DND-41 (cell line): ENCODE measurements at regions not wholly inside any gene's neighbourhood (a gene's known extent, or its start where the extent isn't known, plus 50 kb on each side); places are given as distances from the start of the nearest gene placed in this dataset.
"Not testable (repeated sequence)": the region's sequence is repeated elsewhere in the genome, so short reads cannot be mapped to it uniquely, and the experiment has no call there.

Source experiments
- ATAC-seq: fragments of 200-7000 bp; cut with Tn5 transposase; 3 replicates; pipeline ENCODE4 v1.9.1; 2021; ENCODE audit warnings: low read depth; ENCODE audit not compliant: insufficient read depth
- DNase-seq: peaks from one replicate; pipeline ENCODE4 v3.0.0-alpha.2; 2020
- H2AFZ ChIP-seq: 2 replicates; pipeline ENCODE4 v1.6.0; 2012; ENCODE audit warnings: low read depth, low read length
- H3K27ac ChIP-seq: 2 replicates; pipeline ENCODE4 v1.5.1; 2012; ENCODE audit warnings: low read length, inconsistent platforms
- H3K27me3 ChIP-seq: fragments of 200-600 bp; sonication (generic); 2 replicates; pipeline ENCODE4 v1.6.0; 2012; ENCODE audit warnings: low read length, mild to moderate bottlenecking, inconsistent platforms; ENCODE audit not compliant: insufficient read depth, poor library complexity
- H3K36me3 ChIP-seq: 2 replicates; pipeline ENCODE4 v1.5.1; 2012; ENCODE audit warnings: low read length, inconsistent platforms; ENCODE audit not compliant: insufficient read depth
- H3K4me1 ChIP-seq: 2 replicates; pipeline ENCODE4 v1.5.1; 2012; ENCODE audit warnings: mild to moderate bottlenecking, low read length; ENCODE audit not compliant: insufficient read depth
- H3K4me2 ChIP-seq: 2 replicates; pipeline ENCODE4 v1.6.0; 2012; ENCODE audit warnings: mild to moderate bottlenecking, moderate library complexity, low read length, inconsistent platforms; ENCODE audit not compliant: insufficient read depth
- H3K4me3 ChIP-seq, 2 experiments: fragments of 200-600 bp in 1 of 2; shearing (Covaris generic) in 1 of 2; 2 replicates each; pipeline ENCODE4 v1.5.1; 2012 to 2016; ENCODE audit warnings: inconsistent platforms in 2 of 2, low read length in 2 of 2, mild to moderate bottlenecking in 2 of 2, low read depth in 1 of 2, moderate library complexity in 1 of 2
- H3K79me2 ChIP-seq: 2 replicates; pipeline ENCODE4 v1.6.0; 2012; ENCODE audit warnings: low read length, inconsistent platforms; ENCODE audit not compliant: insufficient read depth
- H3K9ac ChIP-seq: 2 replicates; pipeline ENCODE4 v1.6.0; 2012; ENCODE audit warnings: low read depth, mild to moderate bottlenecking, inconsistent platforms, low read length, moderate library complexity
- H3K9me3 ChIP-seq: 2 replicates; pipeline ENCODE4 v1.5.1; 2012; ENCODE audit warnings: low read length, moderate library complexity, mild to moderate bottlenecking, inconsistent platforms; ENCODE audit not compliant: insufficient read depth, severe bottlenecking
- H4K20me1 ChIP-seq: 2 replicates; pipeline ENCODE4 v1.6.0; 2012; ENCODE audit warnings: low read length; ENCODE audit not compliant: insufficient read depth
- EZH2 ChIP-seq: IDR thresholded peaks from 3 replicates; pipeline ENCODE4 v1.6.1; 2012; ENCODE audit warnings: borderline replicate concordance, low read depth, mild to moderate bottlenecking, moderate library complexity, low read length, inconsistent platforms; ENCODE audit not compliant: severe bottlenecking
- TF ChIP-seq, protein P1 (sequence below): IDR thresholded peaks from 2 replicates; pipeline ENCODE4 v1.5.1; 2012; ENCODE audit warnings: borderline replicate concordance, low read length, moderate library complexity, mild to moderate bottlenecking; ENCODE audit not compliant: poor library complexity, severe bottlenecking; ENCODE audit errors: extremely low read depth

DNA sequence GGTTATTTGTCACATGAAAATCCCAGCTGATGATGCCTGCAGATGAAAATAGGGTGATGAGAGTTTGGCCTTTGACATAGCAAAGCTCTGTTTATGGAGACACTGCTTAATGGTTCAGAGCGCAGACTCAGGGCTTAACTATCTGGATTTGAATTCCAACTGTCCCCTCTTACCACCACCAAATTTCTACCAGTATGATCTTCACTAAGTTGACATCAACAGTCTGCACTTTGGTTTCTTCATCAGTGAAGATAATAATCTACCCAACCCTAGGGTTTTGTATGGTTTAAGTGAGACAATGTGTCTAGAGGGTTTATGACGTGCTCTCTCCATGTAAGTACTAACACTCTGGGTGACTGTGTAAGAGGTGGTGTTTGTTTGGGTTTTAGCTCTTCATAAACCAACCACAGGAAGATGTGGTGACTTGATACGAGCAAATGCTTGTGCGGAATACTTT, 151.4 kb upstream of the TNFAIP3 start:
- H3K79me2 ChIP-seq, result no peaks in the 10 kb centered on the region
- ATAC-seq, result peak; percentile 98
- H4K20me1 ChIP-seq, result no peaks in the 10 kb centered on the region
- no peak overlapping the region for H3K9ac ChIP-seq
- H3K4me2 ChIP-seq, result no peak overlapping the region
- no peak overlapping the region for H3K4me3 ChIP-seq
- DNase-seq, result peak; percentile 48
- H3K27ac ChIP-seq, result peak overlapping the region; percentile 58
- no peaks in the 10 kb centered on the region for H3K9me3 ChIP-seq
- no peaks in the 10 kb centered on the region for H3K36me3 ChIP-seq
- H2AFZ ChIP-seq, result no peak overlapping the region
- no peak for TF ChIP-seq EZH2
- TF ChIP-seq, protein P1, sequence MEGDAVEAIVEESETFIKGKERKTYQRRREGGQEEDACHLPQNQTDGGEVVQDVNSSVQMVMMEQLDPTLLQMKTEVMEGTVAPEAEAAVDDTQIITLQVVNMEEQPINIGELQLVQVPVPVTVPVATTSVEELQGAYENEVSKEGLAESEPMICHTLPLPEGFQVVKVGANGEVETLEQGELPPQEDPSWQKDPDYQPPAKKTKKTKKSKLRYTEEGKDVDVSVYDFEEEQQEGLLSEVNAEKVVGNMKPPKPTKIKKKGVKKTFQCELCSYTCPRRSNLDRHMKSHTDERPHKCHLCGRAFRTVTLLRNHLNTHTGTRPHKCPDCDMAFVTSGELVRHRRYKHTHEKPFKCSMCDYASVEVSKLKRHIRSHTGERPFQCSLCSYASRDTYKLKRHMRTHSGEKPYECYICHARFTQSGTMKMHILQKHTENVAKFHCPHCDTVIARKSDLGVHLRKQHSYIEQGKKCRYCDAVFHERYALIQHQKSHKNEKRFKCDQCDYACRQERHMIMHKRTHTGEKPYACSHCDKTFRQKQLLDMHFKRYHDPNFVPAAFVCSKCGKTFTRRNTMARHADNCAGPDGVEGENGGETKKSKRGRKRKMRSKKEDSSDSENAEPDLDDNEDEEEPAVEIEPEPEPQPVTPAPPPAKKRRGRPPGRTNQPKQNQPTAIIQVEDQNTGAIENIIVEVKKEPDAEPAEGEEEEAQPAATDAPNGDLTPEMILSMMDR, result no peak
- H3K27me3 ChIP-seq, result no peaks in the 10 kb centered on the region
- peaks cover 39% of the 10 kb centered on the region for H3K4me1 ChIP-seq

DNA sequence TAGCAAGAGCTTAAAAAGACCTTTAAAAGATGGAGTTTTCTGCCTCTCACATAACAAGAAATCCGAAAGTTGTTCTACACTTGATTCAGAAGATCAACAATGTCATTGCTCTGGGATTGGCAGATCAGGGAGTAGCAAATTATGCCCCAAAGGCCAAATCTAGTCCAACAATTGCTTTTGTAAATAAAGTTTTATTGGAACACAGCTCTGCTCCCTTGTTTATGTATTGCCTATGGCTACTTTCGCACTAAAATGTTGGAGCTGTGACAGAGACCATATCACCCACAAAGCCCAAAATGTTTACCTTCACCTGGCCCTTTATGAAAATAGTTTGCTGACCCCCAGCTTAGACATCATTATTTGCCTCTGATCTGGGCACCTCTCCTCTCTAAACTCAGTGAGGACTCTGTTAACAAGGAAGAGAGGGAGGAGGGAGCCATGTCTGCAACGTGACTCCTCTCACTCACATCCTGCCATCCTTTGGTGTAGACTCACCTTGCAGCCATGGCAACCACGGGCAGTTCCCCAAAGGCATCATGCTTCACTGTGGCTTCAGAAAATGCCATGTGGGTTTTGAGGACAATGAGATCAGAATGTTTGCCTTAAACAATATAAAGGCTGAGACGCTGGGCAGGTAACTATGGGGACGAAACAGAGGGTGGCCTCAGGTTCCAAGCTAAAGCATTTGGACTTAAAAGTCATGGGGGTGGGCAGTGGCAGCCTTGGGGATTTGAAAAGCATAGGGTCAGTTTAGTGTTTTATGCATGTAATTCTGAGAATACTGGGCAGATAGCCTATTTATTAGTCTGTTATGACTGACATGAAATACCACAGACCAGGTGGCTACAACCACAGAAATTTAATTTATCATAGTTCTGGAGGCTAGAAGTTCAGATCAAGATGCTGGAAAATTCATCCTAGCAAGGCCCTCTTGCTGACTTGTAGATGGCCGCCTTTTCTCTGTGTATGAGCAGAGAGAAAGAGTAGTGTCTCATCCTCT, 149.7 kb upstream of the TNFAIP3 start:
- H3K4me1 ChIP-seq, result peaks cover 42% of the 10 kb centered on the region
- no peaks in the 10 kb centered on the region for H3K9me3 ChIP-seq
- no peaks in the 10 kb centered on the region for H4K20me1 ChIP-seq
- H3K27ac ChIP-seq, result no peak overlapping the region
- no peak overlapping the region for H3K4me2 ChIP-seq
- DNase-seq (peak; percentile 53), ATAC-seq (peak; percentile 54)
- H3K79me2 ChIP-seq, result no peaks in the 10 kb centered on the region
- no peak overlapping the region for H3K4me3 ChIP-seq
- no peaks in the 10 kb centered on the region for H3K27me3 ChIP-seq
- no peak overlapping the region for H2AFZ ChIP-seq
- H3K9ac ChIP-seq, result no peak overlapping the region
- H3K36me3 ChIP-seq, result no peaks in the 10 kb centered on the region
- no peak for TF ChIP-seq EZH2
- TF ChIP-seq, protein P1, result no peak

- not testable (repeated sequence) for H3K79me2 ChIP-seq, H3K4me3 ChIP-seq, H2AFZ ChIP-seq, DNase-seq, ATAC-seq, H3K27ac ChIP-seq, H3K9ac ChIP-seq, H4K20me1 ChIP-seq, H3K4me2 ChIP-seq, H3K27me3 ChIP-seq, H3K36me3 ChIP-seq, H3K9me3 ChIP-seq
- peaks cover 58% of the 10 kb centered on the region for H3K4me1 ChIP-seq
Measured at GRCh38 chr6:137718903-137719302, 148.2 kb upstream of the TNFAIP3 start.

GRCh38 chr6:137722749-137723272, 144.2 kb upstream of the TNFAIP3 start:
- Histone ChIP-seq H3K4me2 (peak overlapping the region; percentile 31; the same call in 1 of the 2 replicates), H3K79me2 (no peaks in the 10 kb centered on the region), H3K27me3 (no peaks in the 10 kb centered on the region), H3K27ac (peak overlapping the region; percentile 78), H3K4me1 (peaks cover 29% of the 10 kb centered on the region), H2AFZ (peak overlapping the region; percentile 69), H3K9me3 (no peaks in the 10 kb centered on the region), H3K36me3 (no peaks in the 10 kb centered on the region), H3K4me3 (no peak overlapping the region), H3K9ac (peak overlapping the region; percentile 28; the same call in 1 of the 2 replicates), H4K20me1 (no peaks in the 10 kb centered on the region)
- DNase-seq, result peak; percentile 72
- peak; percentile 97 for ATAC-seq
- TF ChIP-seq, protein P1, result no peak
